Stomach (tissue), 4 donors: ENCODE measurements at regions not wholly inside any gene's neighbourhood (a gene's known extent, or its start where the extent isn't known, plus 50 kb on each side); places are given as distances from the start of the nearest gene placed in this dataset.

Experiments used
- POLR2A ChIP-seq, 4 donors: fragments of 450-650 bp; IDR thresholded peaks; one replicate each; pipeline ENCODE4 v1.6.1; 2016; ENCODE audit warnings: antibody characterized with exemption in 4 of 4, control low read depth in 2 of 4, mild to moderate bottlenecking in 1 of 4, moderate library complexity in 1 of 4
- TF ChIP-seq, protein P1 (sequence below), 7 experiments: fragments of 450-650 bp in 4 of 7; fragments of 200-600 bp in 3 of 7; sonication (generic) in 3 of 7; IDR thresholded peaks; one replicate each; pipeline ENCODE4 v1.5.1; 2016 to 2019; ENCODE audit warnings: antibody characterized with exemption in 7 of 7, control low read depth in 2 of 7, mild to moderate bottlenecking in 1 of 7

GRCh38 chr2:129193961-129194360 lies 785.5 kb upstream of the RAB6C start:
- TF ChIP-seq, protein P1, sequence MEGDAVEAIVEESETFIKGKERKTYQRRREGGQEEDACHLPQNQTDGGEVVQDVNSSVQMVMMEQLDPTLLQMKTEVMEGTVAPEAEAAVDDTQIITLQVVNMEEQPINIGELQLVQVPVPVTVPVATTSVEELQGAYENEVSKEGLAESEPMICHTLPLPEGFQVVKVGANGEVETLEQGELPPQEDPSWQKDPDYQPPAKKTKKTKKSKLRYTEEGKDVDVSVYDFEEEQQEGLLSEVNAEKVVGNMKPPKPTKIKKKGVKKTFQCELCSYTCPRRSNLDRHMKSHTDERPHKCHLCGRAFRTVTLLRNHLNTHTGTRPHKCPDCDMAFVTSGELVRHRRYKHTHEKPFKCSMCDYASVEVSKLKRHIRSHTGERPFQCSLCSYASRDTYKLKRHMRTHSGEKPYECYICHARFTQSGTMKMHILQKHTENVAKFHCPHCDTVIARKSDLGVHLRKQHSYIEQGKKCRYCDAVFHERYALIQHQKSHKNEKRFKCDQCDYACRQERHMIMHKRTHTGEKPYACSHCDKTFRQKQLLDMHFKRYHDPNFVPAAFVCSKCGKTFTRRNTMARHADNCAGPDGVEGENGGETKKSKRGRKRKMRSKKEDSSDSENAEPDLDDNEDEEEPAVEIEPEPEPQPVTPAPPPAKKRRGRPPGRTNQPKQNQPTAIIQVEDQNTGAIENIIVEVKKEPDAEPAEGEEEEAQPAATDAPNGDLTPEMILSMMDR (IDR thresholded peaks at IDR 0.05) = no peak
- no peak for TF ChIP-seq POLR2A (IDR thresholded peaks at IDR 0.05)
